22Rv1 (cell line): ENCODE measurements at regions not wholly inside any gene's neighbourhood (a gene's known extent, or its start where the extent isn't known, plus 50 kb on each side); places are given as distances from the start of the nearest gene placed in this dataset.

Experiments
- ZFX ChIP-seq: fragments of 450-650 bp; IDR thresholded peaks from 2 replicates; pipeline ENCODE4 v1.6.1; 2017; ENCODE audit warnings: antibody characterized with exemption, borderline replicate concordance
- TF ChIP-seq, protein P1 (sequence below): fragments of 450-650 bp; IDR thresholded peaks from 2 replicates; pipeline ENCODE4 v1.5.1; 2017; ENCODE audit warnings: mild to moderate bottlenecking

GRCh38 chr2:211103989-211104388 lies 547.6 kb downstream of the CPS1 start:
- TF ChIP-seq, protein P1, sequence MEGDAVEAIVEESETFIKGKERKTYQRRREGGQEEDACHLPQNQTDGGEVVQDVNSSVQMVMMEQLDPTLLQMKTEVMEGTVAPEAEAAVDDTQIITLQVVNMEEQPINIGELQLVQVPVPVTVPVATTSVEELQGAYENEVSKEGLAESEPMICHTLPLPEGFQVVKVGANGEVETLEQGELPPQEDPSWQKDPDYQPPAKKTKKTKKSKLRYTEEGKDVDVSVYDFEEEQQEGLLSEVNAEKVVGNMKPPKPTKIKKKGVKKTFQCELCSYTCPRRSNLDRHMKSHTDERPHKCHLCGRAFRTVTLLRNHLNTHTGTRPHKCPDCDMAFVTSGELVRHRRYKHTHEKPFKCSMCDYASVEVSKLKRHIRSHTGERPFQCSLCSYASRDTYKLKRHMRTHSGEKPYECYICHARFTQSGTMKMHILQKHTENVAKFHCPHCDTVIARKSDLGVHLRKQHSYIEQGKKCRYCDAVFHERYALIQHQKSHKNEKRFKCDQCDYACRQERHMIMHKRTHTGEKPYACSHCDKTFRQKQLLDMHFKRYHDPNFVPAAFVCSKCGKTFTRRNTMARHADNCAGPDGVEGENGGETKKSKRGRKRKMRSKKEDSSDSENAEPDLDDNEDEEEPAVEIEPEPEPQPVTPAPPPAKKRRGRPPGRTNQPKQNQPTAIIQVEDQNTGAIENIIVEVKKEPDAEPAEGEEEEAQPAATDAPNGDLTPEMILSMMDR = no peak
- TF ChIP-seq ZFX = no peak
